Esophagus squamous epithelium (tissue), 4 donors: ENCODE measurements at regions not wholly inside any gene's neighbourhood (a gene's known extent, or its start where the extent isn't known, plus 50 kb on each side); places are given as distances from the start of the nearest gene placed in this dataset.

ENCODE experiments used
- CTCF ChIP-seq, 6 experiments: fragments of 450-650 bp in 4 of 6; fragments of 200-600 bp in 2 of 6; sonication (generic) in 2 of 6; IDR thresholded peaks; one replicate each; pipeline ENCODE4 v1.5.1; 2016 to 2019; ENCODE audit warnings: antibody characterized with exemption in 6 of 6, mild to moderate bottlenecking in 4 of 6, moderate library complexity in 4 of 6
- POLR2A ChIP-seq, 4 donors: fragments of 450-650 bp; IDR thresholded peaks; one replicate each; pipeline ENCODE4 v1.6.1; 2017; ENCODE audit warnings: antibody characterized with exemption in 4 of 4, mild to moderate bottlenecking in 4 of 4, moderate library complexity in 3 of 4

- TF ChIP-seq CTCF (IDR thresholded peaks at IDR 0.05) (no peak), POLR2A (IDR thresholded peaks at IDR 0.05) (no peak)
These were observed 126.3 kb upstream of the RTL1 start for GRCh38 chr14:101029668-101030290.
